Stomach (tissue), 4 donors: ENCODE measurements at regions not wholly inside any gene's neighbourhood (a gene's known extent, or its start where the extent isn't known, plus 50 kb on each side); places are given as distances from the start of the nearest gene placed in this dataset.

Source experiments
- CTCF ChIP-seq, 7 experiments: fragments of 450-650 bp in 4 of 7; fragments of 200-600 bp in 3 of 7; sonication (generic) in 3 of 7; IDR thresholded peaks; one replicate each; pipeline ENCODE4 v1.5.1; 2016 to 2019; ENCODE audit warnings: antibody characterized with exemption in 7 of 7, control low read depth in 2 of 7, mild to moderate bottlenecking in 1 of 7
- EP300 ChIP-seq: sonication (generic); formaldehyde crosslinking; IDR thresholded peaks from one replicate; pipeline ENCODE4 v1.6.1; 2017; ENCODE audit warnings: antibody characterized with exemption
- POLR2A ChIP-seq, 4 donors: fragments of 450-650 bp; IDR thresholded peaks; one replicate each; pipeline ENCODE4 v1.6.1; 2016; ENCODE audit warnings: antibody characterized with exemption in 4 of 4, control low read depth in 2 of 4, mild to moderate bottlenecking in 1 of 4, moderate library complexity in 1 of 4
- POLR2AphosphoS5 ChIP-seq, 3 donors: sonication (generic); formaldehyde crosslinking; IDR thresholded peaks; one replicate each; pipeline ENCODE4 v1.6.1; 2016; ENCODE audit warnings: antibody characterized with exemption in 3 of 3

DNA sequence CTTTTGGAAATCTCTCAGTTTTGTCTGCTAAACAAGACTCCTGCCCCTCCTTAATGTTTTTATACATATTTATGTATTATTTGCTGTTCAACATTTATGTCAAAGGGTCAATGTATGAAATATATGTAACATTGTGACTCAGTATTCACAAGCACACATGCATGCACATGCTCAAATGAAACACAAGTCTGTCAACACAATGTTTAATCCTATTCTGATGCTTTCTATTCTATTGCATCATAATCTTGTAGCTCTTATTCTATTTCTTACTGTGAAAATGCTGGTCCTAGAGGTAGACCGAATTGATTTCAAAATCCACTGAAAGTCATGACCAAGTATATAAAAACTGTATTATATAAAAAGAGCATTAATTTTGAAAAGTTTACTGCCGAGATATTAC, 1463.3 kb downstream of the C4orf33 start:
- TF ChIP-seq CTCF (IDR thresholded peaks at IDR 0.05) (no peak), POLR2A (IDR thresholded peaks at IDR 0.05) (no peak), POLR2AphosphoS5 (IDR thresholded peaks at IDR 0.05) (no peak), EP300 (no peak)
